EL (cell line): ENCODE measurements at regions not wholly inside any gene's neighbourhood (a gene's known extent, or its start where the extent isn't known, plus 50 kb on each side); places are given as distances from the start of the nearest gene placed in this dataset.
"Not testable (repeated sequence)": the region's sequence is repeated elsewhere in the genome, so short reads cannot be mapped to it uniquely, and the experiment has no call there.

Experiments used
- DNase-seq: peaks from one replicate; pipeline ENCODE4 v3.0.0-alpha.2; 2016

GRCh38 chr13:33418224-33418953 lies 132.8 kb upstream of the STARD13 start:
- DNase-seq: not testable (repeated sequence)

GRCh38 chr13:33420117-33420516 lies 134.6 kb upstream of the STARD13 start:
- not testable (repeated sequence) for DNase-seq

- DNase-seq: no peak
These were observed 140.6 kb upstream of the STARD13 start for GRCh38 chr13:33426131-33426530.

- DNase-seq: no peak
These were observed 147.8 kb upstream of the STARD13 start for GRCh38 chr13:33433316-33433715.

- DNase-seq: no peak
These were observed 149.1 kb upstream of the STARD13 start for GRCh38 chr13:33434676-33435075.

- DNase-seq: no peak
These were observed 149.7 kb upstream of the STARD13 start for GRCh38 chr13:33435207-33435606.

- DNase-seq: no peak
These were observed 153.4 kb upstream of the STARD13 start for GRCh38 chr13:33438918-33439317.

GRCh38 chr13:33441015-33441414 lies 155.5 kb upstream of the STARD13 start:
- peak; percentile 38 for DNase-seq

GRCh38 chr13:33445024-33445423 lies 159.5 kb upstream of the STARD13 start:
- DNase-seq: no peak

- DNase-seq: no peak
These were observed 159.9 kb upstream of the STARD13 start for GRCh38 chr13:33445476-33445875.

- DNase-seq: no peak
These were observed 161.5 kb upstream of the STARD13 start for GRCh38 chr13:33446821-33447725.

- DNase-seq: no peak
These were observed 163.3 kb upstream of the STARD13 start for GRCh38 chr13:33448889-33449288.

- DNase-seq: no peak
These were observed 165.6 kb upstream of the STARD13 start for GRCh38 chr13:33450956-33451709.

- no peak for DNase-seq
These were observed 167.4 kb upstream of the STARD13 start for GRCh38 chr13:33452873-33453517.

- peak; percentile 28 for DNase-seq
These were observed 168.4 kb upstream of the STARD13 start for GRCh38 chr13:33453936-33454335.

GRCh38 chr13:33454844-33455705 lies 169.5 kb upstream of the STARD13 start:
- DNase-seq: peak; percentile 31

- no peak for DNase-seq
These were observed 174.1 kb upstream of the STARD13 start for GRCh38 chr13:33459702-33460101.

- no peak for DNase-seq
These were observed 176.6 kb upstream of the STARD13 start for GRCh38 chr13:33462109-33462508.

- no peak for DNase-seq
These were observed 178.8 kb upstream of the STARD13 start for GRCh38 chr13:33464345-33464744.

GRCh38 chr13:33466262-33466661 lies 180.7 kb upstream of the STARD13 start:
- DNase-seq: no peak

- DNase-seq: no peak
These were observed 182.0 kb upstream of the STARD13 start for GRCh38 chr13:33467556-33467955.

- DNase-seq: no peak
These were observed 185.6 kb upstream of the STARD13 start for GRCh38 chr13:33471204-33471603.
